Activated CD4-positive, alpha-beta T cell treated with anti-CD3 and anti-CD28 coated beads, Interleukin-2, amount 50 U/mL, for 16 hours (primary cell): ENCODE measurements at regions not wholly inside any gene's neighbourhood (a gene's known extent, or its start where the extent isn't known, plus 50 kb on each side); places are given as distances from the start of the nearest gene placed in this dataset.

Experiments
- DNase-seq: peaks from one replicate; pipeline ENCODE4 v3.0.0-alpha.2; 2020

DNA sequence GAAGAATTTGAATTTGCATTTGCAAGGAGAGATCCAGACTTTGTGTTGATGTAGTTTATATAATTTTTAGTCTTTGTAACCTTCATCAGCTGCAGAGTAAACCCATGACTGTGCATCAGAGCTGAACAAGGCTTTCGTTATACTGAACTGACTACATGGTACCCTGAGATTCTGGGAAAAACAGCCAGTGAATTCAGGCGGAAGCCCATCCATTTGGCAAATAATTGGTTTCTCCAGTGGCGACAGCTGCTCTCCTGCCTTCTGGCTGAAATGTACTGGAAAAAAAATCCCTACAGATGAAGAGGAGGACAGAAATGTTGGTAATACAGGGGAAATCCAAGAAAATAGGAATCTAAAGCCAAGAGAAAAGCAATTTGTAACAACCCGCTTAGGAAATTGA lies 657.5 kb upstream of the CDH7 start:
- DNase-seq: no peak

DNA sequence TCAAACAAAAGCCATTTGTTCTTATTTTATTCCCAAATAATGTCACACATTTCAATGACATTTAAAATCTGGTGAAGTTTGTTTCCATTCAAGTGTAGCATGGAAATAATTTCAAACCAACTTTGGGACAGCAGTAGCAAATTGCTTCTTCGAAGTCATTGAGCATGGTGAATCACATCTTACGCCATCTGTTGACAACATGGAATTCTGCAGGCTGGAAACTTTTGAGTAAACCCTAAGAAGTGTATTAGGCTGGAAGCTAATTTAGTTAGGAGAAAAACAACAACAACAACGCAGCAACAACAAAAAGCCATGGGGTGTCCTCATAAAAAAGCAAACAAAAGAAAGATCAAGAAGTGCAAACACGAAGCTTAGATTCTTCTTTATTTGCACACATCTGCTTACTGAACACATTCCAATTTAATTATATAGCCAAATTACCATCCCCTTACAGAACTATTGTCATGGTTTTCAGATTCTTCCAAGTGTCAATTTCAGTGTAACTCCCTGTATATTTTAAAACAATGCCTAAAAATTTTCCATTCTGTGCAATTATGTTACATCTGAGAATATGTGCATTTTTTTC lies 659.0 kb upstream of the CDH7 start:
- peak; percentile 2 for DNase-seq

DNA sequence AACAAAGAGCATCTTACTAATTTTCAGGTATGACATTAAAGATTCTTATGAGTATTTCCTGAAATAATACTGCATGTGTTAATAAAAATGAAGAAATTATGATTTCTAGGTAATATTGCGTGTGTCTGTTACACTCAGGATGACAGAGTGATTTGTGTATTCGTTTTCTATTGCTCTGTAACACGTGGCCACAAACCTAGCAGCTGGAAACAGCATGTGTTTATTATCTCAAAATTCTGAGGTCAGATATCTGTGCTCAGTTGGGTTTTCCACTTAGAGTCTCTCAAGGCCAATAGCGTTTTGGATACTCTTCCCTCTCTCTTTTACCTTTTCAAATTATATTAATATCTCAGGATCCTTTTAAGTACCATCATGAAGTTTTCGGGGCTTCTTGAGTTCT lies 667.9 kb upstream of the CDH7 start:
- no peak for DNase-seq

DNA sequence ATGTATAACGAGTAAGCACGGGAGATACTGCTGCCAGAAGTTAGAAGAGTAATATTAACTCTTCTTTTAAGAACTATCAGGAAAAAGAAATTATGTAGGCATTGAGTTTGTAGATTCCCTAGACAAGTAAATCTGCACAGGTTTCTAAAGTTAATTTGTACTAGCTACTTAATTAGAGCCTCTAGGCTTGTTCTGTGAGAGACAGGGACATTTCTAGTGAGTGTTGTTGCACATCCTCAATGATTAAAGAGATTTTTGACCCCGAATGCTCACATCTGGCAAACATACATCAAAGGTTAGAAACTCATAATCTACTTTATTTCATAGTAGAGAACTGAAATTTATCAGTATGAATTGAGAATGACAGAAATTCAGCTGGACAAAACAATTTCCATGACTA lies 669.0 kb upstream of the CDH7 start:
- DNase-seq: no peak

DNA sequence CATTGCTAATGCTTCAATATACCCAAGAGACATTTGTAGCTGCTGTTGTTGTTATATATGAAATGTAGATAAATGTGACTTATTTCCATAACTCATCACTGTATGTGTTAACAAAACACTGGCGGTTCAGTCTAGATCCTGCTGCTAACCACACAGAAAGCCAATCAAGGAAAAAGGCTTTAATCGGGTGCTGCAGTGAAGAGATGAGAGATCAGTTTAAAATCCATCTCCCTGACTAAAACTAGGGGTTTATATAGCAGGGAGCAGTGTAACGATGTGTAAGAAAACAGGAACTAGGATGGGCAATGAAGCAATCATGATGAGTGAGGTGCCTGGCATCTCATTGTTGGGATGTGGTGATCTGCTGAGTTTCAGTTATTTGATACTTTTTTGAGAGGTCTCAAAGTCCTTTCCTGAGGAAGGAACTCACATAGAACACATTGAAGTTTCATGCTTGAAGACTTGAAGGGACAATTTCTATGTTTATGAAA lies 677.7 kb upstream of the CDH7 start:
- DNase-seq: no peak

DNA sequence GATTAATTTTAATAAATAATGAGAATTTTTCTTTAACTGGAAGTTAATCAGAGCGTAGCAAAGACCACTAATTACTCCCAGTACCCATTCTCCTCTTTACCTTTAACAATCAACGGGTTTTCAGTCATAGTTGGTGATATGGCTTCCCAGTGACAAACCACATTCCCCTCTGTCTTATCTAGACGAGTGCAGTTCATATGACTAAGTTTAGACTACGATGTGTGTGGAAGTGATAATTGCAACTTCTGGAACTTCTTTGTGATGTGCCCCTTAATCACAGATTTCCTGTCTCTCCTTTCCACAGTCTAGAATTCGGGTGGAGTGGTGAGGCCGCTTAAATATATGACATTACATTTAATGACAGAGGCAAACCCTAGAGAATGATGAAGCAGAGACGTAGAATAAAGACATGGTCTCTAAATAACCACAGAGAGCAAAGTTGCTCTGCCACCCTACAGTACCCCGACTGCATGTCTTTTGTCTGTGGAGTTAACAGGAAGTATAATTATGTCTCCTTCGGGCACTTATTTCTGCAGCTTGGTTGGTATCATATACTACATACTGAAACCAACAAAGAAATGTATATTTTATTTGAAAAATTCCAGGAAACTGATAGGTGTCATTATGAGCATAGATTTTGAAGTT lies 693.3 kb upstream of the CDH7 start:
- DNase-seq: no peak

DNA sequence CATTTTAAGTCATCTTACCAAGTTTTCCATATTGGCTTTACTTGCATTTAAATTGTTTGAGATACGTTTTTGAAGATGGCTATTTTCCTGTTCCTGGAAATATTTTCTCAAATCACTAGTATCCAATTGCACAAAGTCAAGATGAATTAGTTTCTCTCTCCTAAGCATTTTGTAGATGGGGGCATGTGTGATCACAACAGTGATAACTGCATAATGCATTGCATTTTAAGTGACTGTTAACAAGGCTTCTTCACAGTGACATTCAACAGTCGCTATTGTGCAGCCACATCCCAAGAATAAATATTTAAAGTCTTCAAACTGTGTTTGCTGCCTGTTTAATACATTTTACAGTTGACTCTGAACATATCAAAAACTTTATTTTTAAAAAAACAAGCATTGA lies 694.2 kb upstream of the CDH7 start:
- no peak for DNase-seq

DNA sequence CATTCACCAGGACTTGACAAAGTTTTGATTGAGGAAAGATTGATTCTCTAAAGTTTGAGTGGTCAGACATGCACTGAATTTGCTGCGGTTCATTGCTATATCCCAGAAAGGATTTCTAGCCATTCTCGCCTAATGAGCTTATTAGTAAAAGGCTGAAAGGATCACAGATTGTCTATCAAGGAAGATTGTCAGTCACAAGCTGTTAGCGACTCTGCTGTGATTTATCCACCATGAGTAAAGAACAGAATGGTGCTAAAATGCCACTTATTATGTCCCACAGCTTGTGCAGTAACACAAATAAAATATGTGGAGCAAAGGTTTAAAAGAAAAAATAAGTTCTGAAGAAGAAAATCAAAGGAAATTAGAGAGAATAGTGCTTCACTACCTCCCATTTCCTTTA lies 701.2 kb upstream of the CDH7 start:
- DNase-seq: no peak

DNA sequence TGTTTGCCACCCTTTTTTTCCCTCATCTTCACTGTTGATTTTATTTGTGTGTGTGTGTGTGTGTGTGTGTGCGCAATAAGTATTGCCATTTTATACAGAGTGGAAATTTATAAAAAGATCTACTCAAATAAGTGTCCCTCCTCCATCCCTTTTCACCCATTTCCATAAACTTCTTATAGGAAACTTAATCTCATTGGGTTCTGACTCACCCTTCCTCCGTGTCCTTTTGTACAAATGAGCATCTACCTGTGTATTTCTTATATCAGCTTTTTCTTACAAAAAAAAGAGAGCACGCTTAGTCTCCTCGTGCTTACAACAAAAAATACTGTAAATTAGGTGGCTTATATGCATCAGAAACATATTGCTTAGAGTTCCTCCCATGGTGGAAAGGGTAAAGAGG lies 711.2 kb upstream of the CDH7 start:
- no peak for DNase-seq

DNA sequence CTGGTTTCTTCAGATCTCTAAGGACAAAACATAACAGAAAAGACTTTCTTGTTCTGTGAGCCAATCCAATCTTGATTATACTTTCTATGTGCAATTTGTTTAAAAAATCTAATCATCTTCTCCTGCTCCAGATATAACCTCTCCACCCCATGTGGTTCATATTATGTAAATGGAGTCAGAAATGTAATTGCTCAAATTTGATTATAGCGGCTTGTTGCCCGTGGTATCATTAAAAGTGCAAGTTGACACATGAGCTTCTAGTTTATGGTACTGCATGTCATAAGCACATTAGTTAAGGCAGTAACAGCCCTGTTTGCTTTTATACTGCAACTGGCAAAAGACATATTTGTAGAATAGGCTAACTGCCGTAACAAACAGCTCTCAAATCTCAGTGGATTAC lies 715.1 kb upstream of the CDH7 start:
- DNase-seq: no peak

DNA sequence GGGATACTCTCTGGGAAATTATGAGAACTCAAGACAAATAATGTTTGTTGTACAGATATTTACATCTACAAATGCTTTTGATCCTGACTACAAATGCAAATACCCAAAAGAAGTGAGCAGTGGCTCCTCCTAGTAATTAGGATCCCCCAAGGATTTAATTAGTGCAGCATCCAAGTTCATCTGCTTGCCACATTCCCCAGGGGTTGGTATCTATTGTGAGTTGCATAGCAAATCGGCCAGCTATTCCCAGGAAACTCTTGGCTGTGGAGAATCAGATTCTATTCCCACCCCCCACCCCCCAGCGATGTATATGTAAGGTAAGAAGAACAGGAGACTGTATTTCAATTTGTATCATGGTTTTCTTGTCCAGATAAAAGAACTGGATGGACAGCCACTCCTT lies 725.1 kb upstream of the CDH7 start:
- no peak for DNase-seq

DNA sequence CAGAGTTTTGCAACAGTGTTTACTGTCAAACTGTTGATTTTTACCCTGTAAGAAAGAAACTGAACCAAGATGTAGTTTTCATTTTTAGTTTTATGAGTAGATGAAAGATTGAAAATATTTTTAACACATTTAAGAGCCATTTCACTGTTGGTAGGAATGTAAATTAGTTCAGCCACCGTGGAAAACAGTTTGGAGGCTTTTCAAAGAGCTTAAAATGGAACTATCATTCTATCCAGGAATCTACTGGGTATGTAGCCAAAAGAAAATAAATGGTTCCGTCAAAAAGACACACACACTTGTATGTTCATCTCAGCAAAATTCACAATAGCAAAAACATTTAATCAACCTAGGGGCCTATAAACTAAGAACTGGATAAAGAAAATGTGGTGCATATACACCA lies 729.8 kb upstream of the CDH7 start:
- DNase-seq: no peak

DNA sequence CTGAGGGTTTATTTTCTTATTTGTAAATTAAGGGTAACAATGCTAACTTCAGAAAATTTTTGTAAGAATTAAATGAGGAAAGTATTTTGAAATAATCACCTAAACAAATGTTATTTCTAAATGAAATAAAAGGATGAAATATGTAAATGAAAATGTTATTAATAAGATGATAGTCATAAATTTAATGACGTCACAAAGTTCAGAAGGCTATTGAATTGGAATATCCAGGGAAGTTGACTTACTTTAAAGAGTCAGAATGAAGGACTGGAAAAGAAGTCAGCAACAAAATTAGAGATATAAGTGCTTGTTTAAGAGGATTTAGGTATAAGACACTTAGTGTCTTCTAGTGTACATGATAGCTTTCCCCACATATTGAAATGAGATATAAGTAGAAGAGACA lies 732.6 kb upstream of the CDH7 start:
- DNase-seq: no peak

DNA sequence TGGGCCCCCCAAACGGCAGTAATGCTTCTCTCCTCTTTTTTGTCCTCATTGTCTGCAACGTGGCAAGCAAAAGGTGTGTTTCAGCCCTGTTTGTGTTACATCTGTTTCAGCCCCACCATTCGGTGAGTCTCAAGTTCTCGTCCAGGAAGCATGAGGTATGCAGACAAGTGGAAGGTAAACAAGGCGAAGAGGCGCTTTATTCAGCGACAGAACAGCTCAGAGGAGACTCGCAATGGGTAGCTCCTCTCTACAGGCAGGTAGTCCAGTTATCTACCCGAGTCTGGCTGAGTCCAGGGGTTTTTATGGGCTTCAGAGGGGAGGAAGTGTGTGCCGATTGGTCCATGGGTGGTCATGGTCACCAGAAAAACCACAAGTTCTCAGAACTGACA lies 733.4 kb upstream of the CDH7 start:
- no peak for DNase-seq

DNA sequence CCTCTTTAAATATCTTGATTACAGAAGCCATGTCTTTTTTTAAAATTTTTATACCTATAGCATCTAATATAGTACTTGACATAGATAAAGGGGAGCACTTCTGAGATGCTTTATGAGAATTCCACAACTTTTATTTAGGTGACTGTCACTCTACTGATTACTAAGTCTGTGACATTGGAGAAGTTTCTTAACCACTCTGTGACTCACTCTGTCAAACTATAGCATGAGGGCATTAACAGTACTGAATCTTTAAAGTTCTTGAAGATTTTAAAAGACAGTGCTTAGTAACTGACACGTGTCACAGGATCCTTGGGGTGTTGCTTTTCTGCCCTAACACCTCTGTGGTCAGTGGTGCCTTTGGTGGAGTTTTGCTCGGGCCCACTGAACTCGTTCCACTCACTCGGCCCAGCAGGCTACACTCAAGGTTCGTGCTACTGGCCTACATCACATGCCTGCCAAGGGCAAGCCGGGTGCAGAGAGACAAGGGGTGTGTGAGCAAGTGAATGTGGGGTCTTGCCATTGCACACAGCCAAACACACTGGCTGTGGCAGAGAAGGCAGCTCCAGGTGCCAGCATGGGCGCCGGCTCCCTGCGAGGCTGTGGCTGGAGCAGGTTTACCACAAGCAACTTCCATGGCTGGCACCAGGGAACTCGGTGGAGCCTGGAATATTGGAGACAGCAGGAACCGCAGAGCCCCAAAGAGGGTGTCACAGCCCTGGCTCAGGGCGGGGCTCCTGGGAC lies 734.0 kb upstream of the CDH7 start:
- no peak for DNase-seq

DNA sequence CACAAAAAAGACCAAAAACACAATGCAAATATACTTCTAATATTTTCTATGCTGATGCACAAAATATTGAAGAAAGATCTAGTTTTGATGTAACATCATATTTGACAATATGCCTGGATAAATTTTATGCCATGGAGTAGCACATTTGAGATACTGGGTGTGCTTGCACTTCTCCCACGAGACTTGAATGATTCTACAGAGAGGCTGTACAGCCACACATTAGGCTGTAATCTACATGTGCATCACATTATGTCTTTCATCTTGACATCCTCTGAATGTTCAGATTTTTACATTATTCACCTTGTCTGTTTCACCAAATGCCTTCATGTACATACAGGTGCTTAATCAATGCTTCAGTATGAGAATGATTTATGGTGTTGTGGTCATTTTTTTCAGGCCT lies 756.4 kb upstream of the CDH7 start:
- no peak for DNase-seq

DNA sequence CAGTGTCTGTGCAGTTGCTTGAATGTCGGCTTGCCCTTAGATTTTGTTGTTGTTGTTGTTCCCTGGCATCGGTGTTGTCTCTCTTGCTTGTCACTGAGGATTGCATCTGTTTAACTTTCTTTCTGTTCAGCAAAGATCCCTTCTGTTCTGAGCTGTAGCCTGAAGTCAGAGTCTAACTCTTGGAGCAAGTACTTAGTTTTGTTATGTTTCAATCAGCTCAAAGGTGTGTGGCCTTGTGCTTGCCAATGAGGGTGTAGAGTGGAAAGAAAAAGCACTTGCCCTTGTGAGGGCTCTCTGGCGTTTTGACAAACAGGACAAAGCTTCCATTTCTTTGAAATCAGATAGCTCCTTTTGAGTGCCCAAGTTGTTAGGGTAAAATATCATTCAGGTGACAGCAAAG lies 757.1 kb upstream of the CDH7 start:
- DNase-seq: no peak

DNA sequence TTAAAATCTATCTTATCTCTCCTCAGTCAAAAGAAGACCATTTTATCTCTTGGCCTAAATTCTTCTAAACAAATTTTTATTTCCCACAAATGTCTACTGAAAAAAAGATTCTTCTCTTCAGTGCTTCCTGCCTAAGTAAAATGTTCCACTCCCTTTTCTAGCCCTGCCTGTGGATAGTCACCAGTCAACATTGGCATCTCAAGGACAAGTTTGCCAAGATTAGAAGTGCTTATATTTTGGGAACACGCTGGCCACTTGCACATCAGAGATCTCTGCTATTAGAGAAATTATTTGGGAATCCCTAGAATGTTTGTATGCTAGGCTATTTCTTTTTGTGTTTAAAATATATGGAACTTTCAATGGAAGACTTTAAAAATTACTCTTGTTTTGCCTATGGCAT lies 758.2 kb upstream of the CDH7 start:
- no peak for DNase-seq

DNA sequence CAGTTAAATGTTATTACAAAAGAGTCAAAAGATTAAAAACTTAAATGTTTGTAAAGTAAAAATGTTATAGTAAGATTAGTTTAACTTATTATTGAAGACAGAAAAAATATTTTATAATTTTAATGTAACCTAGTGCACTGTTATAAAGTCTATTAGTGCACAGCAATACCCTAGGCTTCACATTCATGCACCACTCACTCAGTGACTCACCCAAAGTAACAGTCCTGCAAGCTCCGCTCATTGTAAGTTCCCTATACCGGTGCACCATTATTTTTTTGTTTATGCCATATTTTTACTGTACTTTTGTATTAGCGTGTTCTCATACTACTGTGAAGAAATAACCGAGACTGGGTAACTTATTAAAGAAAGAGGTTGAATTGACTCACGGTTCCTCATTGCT lies 759.7 kb upstream of the CDH7 start:
- DNase-seq: no peak

DNA sequence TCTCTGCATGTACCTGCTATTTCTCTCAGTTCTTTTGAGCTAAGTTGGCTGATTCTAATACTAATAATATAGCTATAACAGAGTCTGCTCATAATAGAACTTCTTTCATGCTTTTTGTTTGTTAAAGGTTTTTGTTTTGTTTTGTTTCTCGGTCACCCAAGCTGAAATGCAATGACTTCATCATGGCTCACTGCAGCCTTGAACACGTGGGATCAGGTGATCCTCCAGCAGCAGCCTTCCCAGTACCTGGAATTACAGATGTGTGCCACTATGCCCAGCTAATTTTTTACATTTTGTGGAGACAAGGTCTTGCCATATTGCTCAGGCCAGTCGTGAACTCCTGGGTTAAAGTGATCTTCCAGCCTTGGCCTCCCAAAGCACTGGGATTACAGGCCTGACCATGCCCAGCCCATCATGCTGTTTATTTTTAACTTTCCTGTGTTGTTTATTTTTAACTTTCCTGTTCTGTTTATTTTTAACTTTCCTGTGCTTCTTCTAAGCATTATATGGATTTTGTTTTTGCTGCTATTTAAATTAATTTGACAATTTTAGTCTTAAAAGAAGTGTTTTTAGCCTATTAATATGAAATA lies 763.8 kb upstream of the CDH7 start:
- no peak for DNase-seq

DNA sequence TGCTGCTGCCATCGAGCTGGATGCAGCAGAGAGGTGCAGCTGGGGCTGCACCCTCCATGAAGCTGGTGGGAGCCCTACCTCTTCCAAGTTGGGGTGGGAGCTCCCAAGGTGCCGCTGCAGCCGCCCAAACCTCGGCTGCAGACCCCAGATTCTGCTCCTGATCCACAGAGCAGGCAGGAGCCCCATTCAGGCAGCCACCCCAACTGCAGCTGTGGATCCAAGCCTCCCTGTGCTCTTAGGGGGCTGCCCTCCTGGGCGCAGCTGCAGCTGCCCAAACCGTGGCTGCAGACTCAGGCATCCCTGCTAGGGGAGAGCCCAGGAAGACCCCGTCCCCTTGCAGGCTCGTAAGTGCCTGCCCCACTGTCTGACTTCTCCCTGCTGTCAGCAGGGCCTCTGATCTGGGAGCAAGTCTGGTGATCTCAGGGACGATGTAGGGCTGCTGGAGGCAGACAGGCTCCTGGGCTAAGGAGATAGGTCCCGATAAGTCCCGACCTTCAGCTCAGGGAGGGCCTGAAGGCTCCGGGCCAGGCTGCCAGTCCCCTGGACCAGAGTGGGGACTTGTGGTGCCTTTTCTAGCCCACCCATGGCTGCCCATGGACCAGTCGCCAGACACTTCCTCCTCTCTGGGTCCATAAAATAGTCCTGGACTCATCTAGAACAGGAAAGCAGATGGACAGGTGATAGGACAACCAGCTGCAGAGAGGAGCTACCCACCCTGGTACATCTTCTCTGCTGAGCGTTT lies 767.1 kb upstream of the CDH7 start:
- no peak for DNase-seq

DNA sequence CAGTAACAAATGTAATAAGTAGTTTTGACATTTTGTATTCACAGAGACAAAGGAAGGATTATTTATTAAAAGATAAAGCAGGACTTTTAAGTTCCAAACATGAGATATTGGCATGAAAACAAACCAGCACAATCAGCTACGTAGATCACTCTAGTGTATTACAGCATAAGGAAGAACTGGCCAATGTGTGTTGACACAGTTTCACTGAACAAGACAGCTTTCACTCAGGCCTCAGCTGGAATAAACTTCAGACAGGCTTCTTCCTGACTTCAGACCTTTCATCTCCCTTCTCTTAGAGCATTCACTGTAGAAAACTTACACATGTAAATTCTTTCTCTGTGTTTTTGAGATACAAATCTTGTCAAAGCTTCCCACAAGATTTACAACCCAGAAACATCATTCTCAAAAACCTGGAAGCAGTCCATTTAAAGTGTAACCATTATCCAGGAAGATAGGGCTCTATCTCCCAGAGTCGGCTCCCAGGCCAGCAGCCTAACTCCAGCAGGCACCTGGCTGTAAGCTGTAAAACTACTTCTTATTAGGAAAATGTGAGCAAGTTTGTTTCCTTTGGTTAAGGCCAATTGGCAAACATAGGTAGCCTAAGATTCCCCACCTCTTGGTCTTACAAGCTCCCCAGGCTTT lies 768.3 kb upstream of the CDH7 start:
- DNase-seq: no peak

DNA sequence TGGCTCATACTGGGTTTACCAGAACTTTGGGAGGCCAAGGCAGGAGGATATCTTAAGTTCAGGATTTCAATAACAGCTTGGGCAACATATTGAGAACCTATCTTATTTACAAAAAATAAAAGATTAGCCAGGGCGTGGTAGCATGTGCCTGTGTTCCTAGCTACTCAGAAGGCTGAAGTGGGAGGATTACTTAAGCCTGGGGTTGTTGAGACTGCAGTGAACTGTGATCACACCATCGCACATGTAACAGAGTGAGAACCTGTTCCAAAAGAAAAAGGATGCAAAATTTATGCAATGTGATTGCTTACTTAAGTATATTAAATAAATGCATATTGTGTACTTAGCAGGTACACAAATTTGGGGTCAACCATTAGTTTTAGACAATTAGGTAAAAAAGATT lies 768.9 kb upstream of the CDH7 start:
- DNase-seq: no peak
